Skeletal muscle tissue (tissue), 3 donors: ENCODE measurements at regions not wholly inside any gene's neighbourhood (a gene's known extent, or its start where the extent isn't known, plus 50 kb on each side); places are given as distances from the start of the nearest gene placed in this dataset.
"Not testable (repeated sequence)": the region's sequence is repeated elsewhere in the genome, so short reads cannot be mapped to it uniquely, and the experiment has no call there.

Experiments
- H3K27ac ChIP-seq: one replicate; pipeline ENCODE4 v1.7.0; 2013; ENCODE audit warnings: mild to moderate bottlenecking, low read depth, low read length, inconsistent platforms
- H3K27me3 ChIP-seq, 3 donors: one replicate each; pipeline ENCODE4 v1.7.0; 2013; ENCODE audit warnings: low read length in 3 of 3; ENCODE audit not compliant: control insufficient read depth in 3 of 3, insufficient read depth in 3 of 3
- H3K36me3 ChIP-seq, 3 donors: one replicate each; pipeline ENCODE4 v1.7.0; 2013; ENCODE audit warnings: low read length in 3 of 3; ENCODE audit not compliant: control insufficient read depth in 3 of 3, insufficient read depth in 3 of 3
- H3K4me1 ChIP-seq, 3 donors: one replicate each; pipeline ENCODE4 v1.7.0; 2013; ENCODE audit warnings: low read length in 3 of 3, mild to moderate bottlenecking in 3 of 3; ENCODE audit not compliant: control insufficient read depth in 3 of 3, insufficient read depth in 3 of 3
- H3K4me3 ChIP-seq, 3 donors: one replicate each; pipeline ENCODE4 v1.7.0; 2013; ENCODE audit warnings: low read length in 3 of 3
- H3K9ac ChIP-seq, 3 donors: one replicate each; pipeline ENCODE4 v1.7.0; 2013; ENCODE audit warnings: low read length in 3 of 3, mild to moderate bottlenecking in 3 of 3, moderate library complexity in 2 of 3, low read depth in 1 of 3
- H3K9me3 ChIP-seq, 3 donors: one replicate each; pipeline ENCODE4 v1.7.0; 2013; ENCODE audit warnings: low read length in 3 of 3; ENCODE audit not compliant: control insufficient read depth in 3 of 3
- donor health status: Osteomylitis.

DNA sequence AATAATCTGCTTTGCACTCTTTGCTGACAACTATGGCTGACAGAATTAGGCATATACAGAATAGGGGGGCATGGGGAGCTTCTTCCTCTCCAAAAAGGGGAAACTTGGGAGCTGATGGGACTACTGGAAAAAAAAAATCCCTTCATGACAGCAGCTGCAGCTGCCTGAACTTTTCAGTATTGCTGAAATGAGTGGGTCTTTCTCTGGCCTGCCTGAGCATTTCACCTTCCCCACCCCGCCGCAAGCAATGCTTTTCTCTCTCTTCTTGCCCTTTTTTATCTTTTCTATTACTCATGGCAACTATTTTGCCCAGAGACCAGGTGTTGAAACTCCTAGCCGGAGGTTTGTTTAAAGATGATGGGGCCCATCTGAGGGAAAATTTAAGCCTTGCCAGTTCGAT lies 244.9 kb downstream of the SEMA3D start:
- Histone ChIP-seq H3K36me3 (no peaks in the 10 kb centered on the region), H3K27me3 (no peaks in the 10 kb centered on the region), H3K9me3 (no peaks in the 10 kb centered on the region), H3K4me3 (no peak overlapping the region), H3K4me1 (no peaks in the 10 kb centered on the region), H3K9ac (no peak overlapping the region), H3K27ac (no peak overlapping the region)

DNA sequence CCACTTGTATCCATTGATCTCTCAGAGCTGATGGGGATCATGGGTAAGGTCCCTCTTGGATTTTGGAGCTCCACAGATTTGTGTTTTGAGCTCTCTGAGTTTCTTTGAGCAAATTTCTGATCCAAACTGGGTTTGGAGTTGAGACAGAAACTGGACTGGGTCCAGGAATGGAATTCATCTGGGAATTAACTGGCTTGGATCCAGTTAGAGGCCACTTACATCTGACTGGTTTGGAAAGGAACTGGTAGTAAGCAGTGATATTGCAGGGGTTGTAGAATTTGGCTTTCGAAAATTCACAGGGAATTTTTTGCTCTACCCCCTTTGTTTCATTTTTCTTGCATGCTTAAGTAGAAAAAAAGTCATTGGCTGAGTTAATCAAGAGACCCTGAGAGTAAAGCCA lies 245.6 kb downstream of the SEMA3D start:
- Histone ChIP-seq H3K9me3 (no peaks in the 10 kb centered on the region), H3K27me3 (no peaks in the 10 kb centered on the region), H3K27ac (no peak overlapping the region), H3K4me3 (no peak overlapping the region), H3K4me1 (no peaks in the 10 kb centered on the region), H3K9ac (no peak overlapping the region), H3K36me3 (no peaks in the 10 kb centered on the region)

GRCh38 chr7:84939888-84940287 lies 247.0 kb downstream of the SEMA3D start:
- no peak overlapping the region for H3K4me3 ChIP-seq
- H3K9ac ChIP-seq: no peak overlapping the region
- H3K36me3 ChIP-seq: no peaks in the 10 kb centered on the region
- no peak overlapping the region for H3K27ac ChIP-seq
- no peaks in the 10 kb centered on the region for H3K4me1 ChIP-seq
- no peaks in the 10 kb centered on the region for H3K27me3 ChIP-seq
- H3K9me3 ChIP-seq: no peaks in the 10 kb centered on the region

DNA sequence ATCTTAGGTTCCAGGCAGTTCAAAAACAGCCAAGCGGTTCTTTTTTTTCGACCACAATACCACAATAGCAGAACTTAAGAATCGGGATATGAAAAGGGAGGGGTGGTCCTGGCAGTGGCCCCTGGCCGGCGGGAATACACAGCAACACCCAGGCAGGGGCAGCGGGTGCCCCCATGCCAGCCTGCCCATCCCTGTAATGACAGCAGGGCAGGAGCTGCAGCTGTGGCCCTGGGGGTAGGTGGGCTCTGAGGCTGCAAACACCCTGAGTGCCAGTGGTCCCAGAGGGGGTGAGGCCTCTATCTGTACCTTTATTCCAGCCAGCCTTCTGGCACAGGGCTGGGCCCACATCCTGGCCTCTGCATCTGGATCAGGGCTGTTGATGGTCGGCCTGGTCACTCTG lies 247.4 kb downstream of the SEMA3D start:
- no peaks in the 10 kb centered on the region for H3K27me3 ChIP-seq
- no peak overlapping the region for H3K9ac ChIP-seq
- no peak overlapping the region for H3K4me3 ChIP-seq
- H3K4me1 ChIP-seq: no peaks in the 10 kb centered on the region
- no peak overlapping the region for H3K27ac ChIP-seq
- H3K9me3 ChIP-seq: no peaks in the 10 kb centered on the region
- H3K36me3 ChIP-seq: no peaks in the 10 kb centered on the region

DNA sequence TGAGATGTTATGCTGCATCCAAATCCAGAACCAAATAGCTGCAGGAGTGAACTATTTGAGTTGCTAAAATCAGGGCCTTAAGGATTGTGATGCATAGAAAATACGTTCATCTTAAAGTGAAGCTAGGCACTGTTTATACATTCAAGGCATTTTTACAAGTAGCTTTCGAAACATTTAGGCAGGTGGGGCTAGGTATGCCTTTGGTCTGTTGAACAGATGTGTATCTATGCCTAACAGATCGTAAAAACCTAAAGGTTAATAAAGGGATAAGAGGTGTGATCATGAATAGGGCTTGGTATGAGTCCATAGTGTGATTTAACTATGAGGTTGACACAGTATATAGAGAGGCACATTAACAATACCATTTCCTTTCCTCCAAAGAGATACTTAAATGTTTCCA lies 262.5 kb downstream of the SEMA3D start:
- Histone ChIP-seq H3K36me3 (no peaks in the 10 kb centered on the region), H3K4me1 (peaks cover 0 to 4% (median 0%) of the 10 kb centered on the region in 3 donors)

GRCh38 chr7:84923348-84923747 lies 263.5 kb downstream of the SEMA3D start:
- H3K4me3 ChIP-seq: no peak overlapping the region
- H3K9ac ChIP-seq: no peak overlapping the region
- peaks cover 0 to 4% (median 0%) of the 10 kb centered on the region in 3 donors for H3K4me1 ChIP-seq
- no peaks in the 10 kb centered on the region for H3K9me3 ChIP-seq
- H3K36me3 ChIP-seq: no peaks in the 10 kb centered on the region
- H3K27ac ChIP-seq: no peak overlapping the region
- no peaks in the 10 kb centered on the region for H3K27me3 ChIP-seq

More for the DNA sequence above, 262.5 kb downstream of the SEMA3D start:
- no peaks in the 10 kb centered on the region for H3K27me3 ChIP-seq
- no peak overlapping the region for H3K4me3 ChIP-seq
- no peak overlapping the region for H3K27ac ChIP-seq
- H3K9me3 ChIP-seq: no peaks in the 10 kb centered on the region
- no peak overlapping the region for H3K9ac ChIP-seq

- H3K9ac ChIP-seq: no peak overlapping the region
- H3K36me3 ChIP-seq: no peaks in the 10 kb centered on the region
- no peaks in the 10 kb centered on the region for H3K27me3 ChIP-seq
- no peaks in the 10 kb centered on the region for H3K9me3 ChIP-seq
- H3K4me1 ChIP-seq: peaks cover 0 to 4% (median 0%) of the 10 kb centered on the region in 3 donors
- no peak overlapping the region for H3K27ac ChIP-seq
- H3K4me3 ChIP-seq: no peak overlapping the region
Measured at GRCh38 chr7:84921154-84921553, 265.7 kb downstream of the SEMA3D start.

- not testable (repeated sequence) for H3K4me3 ChIP-seq, H3K27ac ChIP-seq, H3K9me3 ChIP-seq, H3K9ac ChIP-seq, H3K27me3 ChIP-seq, H3K4me1 ChIP-seq, H3K36me3 ChIP-seq
Measured at GRCh38 chr7:84916973-84917372, 269.9 kb downstream of the SEMA3D start.

- H3K9ac ChIP-seq: no peak overlapping the region
- H3K9me3 ChIP-seq: no peaks in the 10 kb centered on the region
- no peaks in the 10 kb centered on the region for H3K27me3 ChIP-seq
- no peak overlapping the region for H3K27ac ChIP-seq
- H3K36me3 ChIP-seq: no peaks in the 10 kb centered on the region
- H3K4me1 ChIP-seq: no peaks in the 10 kb centered on the region
- H3K4me3 ChIP-seq: no peak overlapping the region
Measured at GRCh38 chr7:84916161-84916560, 270.7 kb downstream of the SEMA3D start.

GRCh38 chr7:84914598-84914997 lies 272.3 kb downstream of the SEMA3D start:
- Histone ChIP-seq H3K27ac (no peak overlapping the region), H3K9me3 (no peaks in the 10 kb centered on the region), H3K27me3 (no peaks in the 10 kb centered on the region), H3K4me3 (no peak overlapping the region), H3K4me1 (no peaks in the 10 kb centered on the region), H3K9ac (no peak overlapping the region), H3K36me3 (no peaks in the 10 kb centered on the region)

- no peaks in the 10 kb centered on the region for H3K27me3 ChIP-seq
- H3K27ac ChIP-seq: no peak overlapping the region
- no peaks in the 10 kb centered on the region for H3K36me3 ChIP-seq
- no peak overlapping the region for H3K4me3 ChIP-seq
- H3K9me3 ChIP-seq: no peaks in the 10 kb centered on the region
- H3K9ac ChIP-seq: no peak overlapping the region
- no peaks in the 10 kb centered on the region for H3K4me1 ChIP-seq
Measured at GRCh38 chr7:84913731-84914130, 273.1 kb downstream of the SEMA3D start.
